Glomerular visceral epithelial cell (primary cell): ENCODE measurements at regions not wholly inside any gene's neighbourhood (a gene's known extent, or its start where the extent isn't known, plus 50 kb on each side); places are given as distances from the start of the nearest gene placed in this dataset.
"Not testable (repeated sequence)": the region's sequence is repeated elsewhere in the genome, so short reads cannot be mapped to it uniquely, and the experiment has no call there.

Experiments
- DNase-seq: peaks from one replicate; pipeline ENCODE4 v3.0.0-alpha.2; 2016; ENCODE audit errors: extremely low spot score

DNA sequence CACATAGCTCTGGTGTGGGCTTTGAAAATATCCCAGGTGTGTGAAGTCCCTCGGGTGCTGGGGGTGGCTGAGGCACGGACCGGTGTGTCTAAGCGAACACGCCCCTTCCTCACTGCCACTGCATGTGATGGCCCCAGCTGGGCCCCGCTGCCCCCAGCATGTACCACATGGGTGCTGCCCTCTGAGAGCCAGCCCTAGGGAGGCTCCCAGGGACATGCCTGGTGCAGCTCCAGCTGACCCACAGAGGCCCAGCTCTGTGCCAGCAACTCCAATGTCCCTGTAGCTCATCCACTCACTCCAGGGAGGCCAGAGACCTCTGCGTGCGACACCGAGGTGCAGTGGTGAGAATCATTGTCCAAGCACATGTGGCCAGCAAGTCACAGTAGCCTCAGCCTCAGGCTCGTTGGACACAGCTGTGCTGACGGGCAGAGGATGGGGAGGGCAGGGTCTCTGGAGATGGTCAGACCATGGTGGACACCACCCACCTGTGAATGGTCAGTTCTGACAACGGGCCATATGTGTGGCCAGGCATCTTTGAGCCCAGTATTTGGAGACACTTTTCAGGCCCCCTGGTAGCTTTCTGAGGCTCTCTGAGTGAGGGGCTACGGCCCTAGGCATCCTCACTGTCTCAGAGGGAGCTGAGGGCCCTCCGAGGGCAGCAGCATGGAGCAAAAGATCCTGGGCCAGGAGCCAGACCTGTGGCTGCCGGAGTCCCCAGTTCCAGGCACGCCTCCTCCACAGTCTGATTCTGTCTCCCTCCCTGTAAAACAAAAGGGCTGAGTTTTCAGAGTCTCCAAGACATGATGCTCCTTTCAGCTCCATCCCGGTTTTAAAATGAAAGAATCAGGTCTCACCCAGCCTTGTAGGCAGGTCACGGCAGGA, 220.7 kb downstream of the NDUFA10 start:
- DNase-seq = no peak

DNA sequence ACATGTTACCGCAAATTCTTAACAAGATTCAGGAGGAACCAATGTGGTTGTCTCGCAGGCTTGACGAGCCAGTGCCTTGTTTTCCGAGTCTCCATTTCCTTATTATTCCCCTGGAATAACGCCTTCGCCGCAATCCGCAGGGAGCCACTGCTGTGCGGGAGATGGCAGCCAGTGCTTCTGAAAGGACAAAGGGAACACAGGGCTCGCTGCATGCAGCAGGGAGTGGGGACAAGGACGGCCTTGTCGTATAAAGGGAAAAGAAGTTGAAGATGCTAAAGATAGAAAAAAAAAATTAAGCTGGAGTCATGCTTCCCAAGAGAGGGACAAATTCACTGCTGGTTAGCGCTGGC, 221.4 kb downstream of the NDUFA10 start:
- no peak for DNase-seq

DNA sequence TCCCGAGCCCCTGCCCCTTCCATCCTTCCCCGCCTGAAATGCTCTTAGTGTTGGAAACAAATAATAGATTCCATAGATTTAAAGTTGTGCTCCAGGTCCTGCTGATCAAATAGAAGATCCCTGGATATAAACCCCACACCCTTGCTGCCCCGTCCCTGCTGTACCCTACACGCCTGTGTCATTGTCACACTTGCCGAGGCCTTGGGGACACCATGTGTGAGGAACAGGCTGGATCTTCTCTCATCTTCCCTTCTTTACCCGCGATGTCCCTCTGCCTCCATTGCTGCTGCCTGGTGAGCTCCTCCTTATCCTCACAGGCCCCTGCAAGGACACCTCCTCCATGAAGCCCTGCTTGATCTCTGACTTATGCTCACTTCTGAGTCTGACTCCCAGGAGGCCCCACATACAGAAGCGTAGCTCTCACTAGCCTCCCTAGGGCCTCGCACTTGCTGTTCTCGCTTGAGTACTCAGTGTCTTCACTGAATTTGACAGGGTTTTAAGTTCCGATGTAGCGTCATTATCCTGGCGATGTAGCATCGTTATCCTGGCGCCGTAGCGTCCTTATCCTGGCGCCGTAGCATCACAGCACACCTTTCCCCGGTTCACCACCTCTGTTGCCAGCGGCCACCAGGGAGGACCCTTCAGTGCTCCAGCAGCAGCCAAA, 221.9 kb downstream of the NDUFA10 start:
- DNase-seq = no peak

DNA sequence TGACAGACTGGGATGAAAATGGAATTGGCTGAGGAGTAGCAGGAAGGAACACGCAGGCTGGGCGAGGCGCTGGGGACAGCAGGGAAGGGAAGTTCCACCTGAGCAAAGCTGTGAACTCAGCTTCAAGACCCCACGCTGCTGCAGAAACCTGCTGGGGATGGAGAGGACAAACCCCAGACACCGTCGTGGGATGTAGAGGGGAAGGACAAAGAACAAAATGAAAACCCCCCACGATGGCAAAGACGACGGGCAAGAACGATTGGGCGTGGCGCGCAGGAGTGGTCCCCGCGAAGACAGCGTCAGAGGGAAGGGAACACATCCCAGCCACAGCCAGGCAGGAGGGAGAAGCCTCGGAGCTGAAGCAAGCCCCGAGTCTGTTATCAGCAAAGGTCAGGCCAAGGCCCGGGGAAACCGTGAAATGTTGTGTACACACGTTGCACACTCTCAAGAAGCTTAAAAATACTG, 222.9 kb downstream of the NDUFA10 start:
- DNase-seq = no peak

DNA sequence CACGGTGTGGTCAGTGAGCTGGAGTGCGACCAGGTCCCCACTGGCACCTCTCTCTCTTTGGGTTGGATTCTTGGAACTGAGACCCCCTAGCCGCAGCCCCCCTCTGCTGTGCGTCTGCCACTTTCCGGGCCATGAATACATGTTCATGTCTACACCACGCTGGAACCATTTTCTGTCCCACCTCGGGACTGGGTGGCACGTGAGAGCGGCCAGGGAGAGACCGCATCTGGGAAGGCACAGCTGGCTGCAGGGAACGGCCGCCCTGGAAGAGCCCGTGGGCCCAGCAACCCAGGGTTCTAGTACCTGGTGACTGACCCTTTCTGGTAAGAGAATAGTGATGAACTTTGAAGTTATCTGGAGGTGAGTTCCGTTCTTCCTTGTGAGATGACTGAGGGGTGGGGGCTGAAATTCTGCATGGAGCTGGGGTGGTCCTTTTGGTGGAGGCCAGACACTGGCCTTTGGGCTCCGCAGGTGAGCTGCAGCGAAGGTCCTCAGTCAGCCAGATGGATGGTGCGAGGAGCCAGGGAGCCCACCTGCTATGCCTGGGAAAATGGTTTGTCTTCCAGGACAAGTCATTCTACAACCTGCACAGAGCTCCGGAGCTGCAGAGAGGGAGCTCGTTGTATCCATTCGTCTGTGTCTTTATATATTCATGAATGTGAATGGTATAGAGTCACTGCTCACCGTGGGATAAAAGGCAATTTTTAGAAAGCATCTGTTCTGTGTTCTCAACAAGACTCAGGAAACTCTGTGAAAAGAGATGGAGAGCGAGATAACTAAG, 223.5 kb downstream of the NDUFA10 start:
- DNase-seq = no peak

DNA sequence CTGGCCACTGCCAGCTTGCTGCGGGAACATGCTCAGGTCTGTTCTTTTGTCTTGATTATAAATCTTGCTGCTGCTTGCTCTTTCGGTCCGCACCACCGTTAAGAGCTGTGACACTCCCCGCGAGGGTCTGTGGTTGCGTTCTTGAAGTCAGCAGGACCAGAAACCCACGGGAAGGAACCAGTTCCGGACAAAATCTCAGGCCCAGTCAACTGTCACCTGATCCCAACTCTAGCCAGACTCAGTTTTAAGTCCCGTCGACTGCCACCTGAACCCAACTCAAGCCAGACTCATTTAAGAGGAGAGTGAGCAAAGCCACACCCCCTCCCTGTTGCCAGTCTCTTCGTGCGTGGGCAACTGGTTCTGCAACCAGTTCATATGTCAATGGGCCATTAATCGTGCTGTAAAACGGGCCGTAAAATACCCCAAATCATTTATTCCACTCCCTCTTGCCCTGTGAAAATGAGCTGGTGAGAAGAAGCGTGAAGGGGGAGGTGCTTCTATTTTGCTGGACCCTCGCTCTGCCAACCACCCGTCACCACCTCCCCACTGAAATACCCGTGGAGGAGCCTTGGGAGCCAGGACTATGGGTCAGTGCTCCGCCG, 224.3 kb downstream of the NDUFA10 start:
- DNase-seq = no peak

DNA sequence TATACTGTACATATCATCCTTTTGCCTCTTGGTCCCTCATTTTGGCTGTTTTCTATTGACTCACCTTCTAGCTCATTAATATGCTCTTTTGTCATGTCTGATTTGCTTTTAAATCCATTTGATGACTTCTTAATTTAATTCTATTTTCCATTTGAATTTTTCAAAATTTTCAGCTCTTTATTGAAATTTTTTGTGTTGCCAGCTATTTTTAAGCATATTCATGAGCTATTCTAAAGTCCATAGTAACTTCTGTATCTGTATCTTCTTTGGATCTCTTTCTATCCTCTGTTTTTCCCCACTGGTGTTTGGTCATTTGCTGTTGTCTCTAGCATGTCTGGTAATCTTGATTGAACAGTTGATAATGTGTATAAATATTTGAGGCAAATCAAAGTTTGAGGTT, 227.8 kb downstream of the NDUFA10 start:
- no peak for DNase-seq

DNA sequence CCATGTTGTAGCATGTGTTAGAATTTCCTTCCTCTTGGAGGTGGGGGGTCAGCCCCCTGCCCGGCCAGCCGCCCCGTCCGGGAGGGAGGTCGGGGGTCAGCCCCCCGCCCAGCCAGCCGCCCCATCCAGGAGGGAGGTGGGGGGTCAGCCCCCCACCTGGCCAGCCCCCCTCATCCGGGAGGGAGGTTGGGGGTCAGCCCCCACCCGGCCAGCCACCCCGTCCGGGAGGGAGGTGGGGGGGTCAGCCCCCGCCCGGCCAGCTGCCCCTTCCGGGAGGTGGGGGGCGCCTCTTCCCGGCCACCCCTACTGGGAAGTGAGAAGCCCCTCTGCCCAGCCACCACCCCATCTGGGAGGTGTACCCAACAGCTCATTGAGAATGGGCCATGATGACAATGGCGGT, 229.4 kb downstream of the NDUFA10 start:
- not testable (repeated sequence) for DNase-seq

DNA sequence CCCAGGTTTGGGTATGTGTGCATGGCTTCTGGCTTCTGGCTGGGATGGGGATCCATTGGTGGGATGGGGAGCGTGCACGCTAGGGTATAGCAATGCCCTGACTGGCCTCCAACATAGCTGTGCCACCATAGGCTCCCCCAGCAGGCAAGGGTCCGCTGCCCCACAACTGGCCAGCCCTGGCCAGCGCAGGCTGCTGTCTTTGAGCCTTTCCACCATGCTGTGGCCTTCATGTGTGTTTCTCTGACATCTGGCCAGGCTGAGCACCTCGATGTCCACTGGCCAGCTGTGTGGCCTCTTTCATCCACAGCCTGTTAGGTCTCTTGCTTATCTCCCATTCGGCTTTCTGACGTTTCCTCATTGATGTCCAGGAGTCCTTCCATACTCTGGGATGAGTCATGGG, 231.3 kb downstream of the NDUFA10 start:
- DNase-seq = no peak

DNA sequence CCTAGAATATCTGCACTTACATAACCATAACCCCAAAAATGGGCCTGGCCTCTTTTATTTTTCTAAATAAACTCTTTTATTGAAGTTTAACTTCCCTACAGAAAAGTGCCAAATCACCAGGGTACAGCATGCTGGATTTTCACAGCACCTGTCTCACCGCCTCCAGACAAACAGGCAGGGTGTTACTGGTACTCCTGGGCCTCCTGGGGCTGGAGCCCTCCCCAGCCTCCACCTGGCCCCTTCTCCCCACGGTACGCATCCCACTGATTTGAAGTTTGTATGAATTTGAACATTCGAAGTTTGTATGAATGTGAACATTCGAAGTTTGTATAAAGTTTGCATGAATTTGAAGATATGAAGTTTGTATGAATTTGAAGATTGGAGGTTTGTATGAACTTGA, 232.1 kb downstream of the NDUFA10 start:
- DNase-seq = no peak

DNA sequence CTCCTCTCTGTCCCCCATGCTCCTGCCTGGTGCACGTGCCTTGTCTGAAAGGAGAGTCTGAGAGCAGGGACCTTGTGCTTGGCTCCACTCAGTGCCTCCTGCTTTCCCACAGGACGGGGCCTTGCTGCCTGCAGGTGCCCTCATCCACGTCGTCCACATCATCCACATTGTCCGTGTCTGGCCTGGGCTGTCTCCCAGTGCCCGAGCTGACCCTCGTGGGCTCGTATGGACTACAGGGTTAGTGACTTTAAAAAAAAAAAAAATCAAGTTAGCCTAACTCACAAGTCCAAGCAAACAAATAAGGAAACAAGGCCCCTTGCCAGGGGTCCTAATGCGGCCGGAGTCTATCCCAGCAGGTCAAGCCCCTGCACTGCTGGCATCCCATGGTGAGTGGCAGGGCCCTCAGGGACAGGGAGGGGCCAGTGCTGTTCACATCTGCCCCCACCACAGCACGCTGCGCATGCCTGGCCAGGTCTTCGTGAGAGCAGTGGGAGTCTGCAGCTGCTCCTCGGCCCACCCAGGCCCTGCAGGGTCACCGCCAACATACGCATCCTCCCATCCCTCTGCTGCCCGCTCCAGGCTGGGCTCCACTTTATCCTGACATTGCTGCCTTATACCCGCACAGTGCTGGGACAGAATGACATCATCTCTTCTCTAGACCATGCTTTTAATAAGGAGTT, 232.6 kb downstream of the NDUFA10 start:
- no peak for DNase-seq

DNA sequence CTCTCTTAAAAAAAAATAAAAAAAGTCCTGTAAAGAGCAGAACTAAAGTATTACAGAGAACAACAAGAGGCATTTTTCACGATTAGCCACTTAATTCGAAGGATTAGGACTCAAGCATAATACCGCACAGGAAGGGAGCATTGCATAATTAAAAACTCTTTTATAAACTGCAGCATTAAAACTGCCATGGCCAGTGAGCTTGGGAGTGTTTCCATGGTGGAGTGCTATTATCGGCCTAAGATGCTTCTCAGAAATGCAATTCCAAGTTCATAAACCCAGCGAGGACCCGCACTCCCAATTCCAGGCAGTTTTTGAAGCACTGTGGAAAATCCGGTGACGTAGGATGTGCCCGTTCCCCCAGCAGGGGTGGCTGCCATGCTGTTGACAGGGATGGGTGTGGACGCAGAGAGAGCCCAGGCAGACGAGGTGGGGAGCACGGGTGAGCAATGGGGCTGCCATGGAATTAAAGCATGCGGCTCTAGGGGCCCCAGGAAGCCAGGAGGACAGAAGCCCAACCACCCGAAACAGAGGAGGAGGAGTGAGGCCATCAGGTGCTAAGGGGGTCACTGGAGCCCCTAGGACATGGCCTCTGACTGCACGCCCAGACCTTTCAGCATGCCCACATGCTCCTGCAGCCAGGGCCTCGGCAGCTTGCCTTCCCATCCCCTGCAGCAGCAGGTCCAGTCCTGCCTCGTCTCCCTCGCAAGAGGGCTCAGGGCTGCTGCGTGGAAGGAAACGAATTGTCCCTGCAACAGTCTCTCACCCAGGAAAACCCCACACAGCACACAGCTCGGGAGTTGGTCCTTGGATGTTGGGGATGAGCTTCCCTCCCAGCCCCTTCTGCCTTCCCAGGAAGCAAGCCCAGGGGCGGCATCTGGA, 233.4 kb downstream of the NDUFA10 start:
- DNase-seq = no peak

DNA sequence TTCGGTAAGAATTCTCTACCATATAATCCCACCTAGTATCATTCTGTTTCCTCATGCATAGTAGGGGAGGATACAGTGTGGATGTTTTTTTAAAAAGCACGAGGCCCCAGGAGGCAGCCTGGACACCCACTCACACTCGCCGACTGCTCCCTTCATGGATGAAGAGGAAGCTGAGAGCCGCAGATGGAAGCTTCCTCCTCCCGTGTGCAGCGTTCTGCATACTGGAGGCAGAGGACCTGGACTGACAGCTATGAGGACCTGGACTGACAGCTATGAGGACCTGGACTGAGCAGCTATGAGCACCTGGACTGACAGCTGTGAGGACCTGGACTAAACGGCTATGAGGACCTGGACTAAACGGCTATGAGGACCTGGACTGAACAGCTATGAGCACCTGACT, 234.4 kb downstream of the NDUFA10 start:
- DNase-seq = no peak

DNA sequence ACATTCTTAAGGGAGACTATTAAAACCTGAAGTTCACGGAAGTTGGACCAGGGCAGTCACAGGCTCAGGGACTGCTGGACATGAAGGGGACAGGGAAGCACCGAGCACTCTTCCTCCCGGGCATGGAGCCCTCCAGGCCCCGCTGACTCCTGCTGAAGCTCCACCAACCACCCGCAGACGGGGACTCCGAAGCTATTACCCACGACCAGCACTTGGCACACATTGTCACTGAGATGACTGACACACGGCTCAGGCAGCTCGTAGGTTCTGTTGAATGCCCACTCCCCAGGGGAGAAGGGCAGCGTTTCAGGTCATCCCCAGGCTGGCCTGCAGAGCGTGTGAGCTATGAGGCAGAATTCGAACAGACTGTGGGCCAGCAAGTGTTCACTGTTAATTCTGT, 234.8 kb downstream of the NDUFA10 start:
- no peak for DNase-seq

DNA sequence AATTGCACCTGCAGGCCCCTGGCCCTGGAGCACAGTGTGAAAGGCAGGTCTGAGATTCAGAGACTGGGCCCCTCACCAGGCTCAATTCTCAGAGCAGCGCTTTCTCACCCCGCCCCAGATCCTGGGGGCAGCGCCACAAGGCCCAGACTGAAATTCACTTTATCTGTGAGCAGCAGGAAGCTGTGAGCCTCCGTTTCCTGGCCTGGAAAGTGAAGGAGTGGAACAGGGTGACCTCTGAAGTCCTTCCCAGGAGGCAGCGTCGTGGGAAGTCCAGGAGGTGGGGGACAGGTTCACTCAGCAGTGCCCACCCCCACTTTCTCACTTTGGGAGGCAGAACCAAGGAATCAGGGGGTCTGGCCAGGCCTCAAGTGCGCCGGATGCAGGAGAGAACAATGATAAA, 235.4 kb downstream of the NDUFA10 start:
- no peak for DNase-seq

DNA sequence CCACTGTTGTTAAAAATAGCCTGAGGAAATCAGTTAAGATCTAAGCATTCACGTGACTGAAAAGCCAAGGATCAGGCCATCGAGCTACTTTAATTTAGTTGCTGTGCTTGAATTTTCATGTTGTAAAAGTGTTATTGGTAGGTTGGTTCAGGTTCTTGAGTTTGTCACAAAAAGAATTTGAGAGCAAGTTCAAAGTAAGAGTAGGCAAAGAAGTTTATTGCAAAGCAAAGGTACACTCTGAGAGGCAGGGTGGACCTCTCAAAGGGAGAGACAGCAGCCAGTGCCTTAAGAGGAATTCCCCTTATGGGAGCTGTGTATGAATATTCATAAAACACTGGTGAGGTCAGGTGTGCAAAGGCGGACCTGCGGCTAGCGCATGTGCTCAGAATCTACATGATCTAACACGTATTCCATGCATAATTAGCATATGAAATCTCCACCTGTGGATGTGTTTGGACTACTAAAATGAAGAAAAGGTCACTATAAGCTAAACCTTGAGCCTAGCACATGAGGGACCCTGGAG, 236.5 kb downstream of the NDUFA10 start:
- DNase-seq = no peak

DNA sequence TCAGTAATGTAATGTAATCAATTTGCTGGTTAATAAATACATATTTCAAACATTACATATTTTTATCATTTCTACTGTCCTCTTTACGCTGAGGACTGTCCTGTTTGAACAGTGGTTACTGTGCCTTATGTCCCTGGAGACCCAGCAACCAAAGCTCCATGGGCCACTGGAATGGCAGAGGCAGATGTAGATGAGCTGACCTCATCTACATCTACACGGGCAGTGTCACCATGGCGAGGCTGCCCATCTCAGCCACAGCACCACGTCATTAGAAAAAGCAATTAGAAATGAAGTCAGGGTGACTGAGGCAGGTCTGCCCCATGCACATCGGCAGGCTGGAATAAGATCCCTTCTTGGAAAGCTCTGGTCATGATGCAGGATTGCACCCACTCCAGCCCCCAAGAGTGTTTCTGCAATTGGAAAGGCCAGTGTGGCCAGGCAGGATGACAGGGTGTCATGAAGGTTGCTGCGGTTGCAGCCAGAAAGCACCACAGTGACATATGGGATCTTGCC, 237.5 kb downstream of the NDUFA10 start:
- no peak for DNase-seq

DNA sequence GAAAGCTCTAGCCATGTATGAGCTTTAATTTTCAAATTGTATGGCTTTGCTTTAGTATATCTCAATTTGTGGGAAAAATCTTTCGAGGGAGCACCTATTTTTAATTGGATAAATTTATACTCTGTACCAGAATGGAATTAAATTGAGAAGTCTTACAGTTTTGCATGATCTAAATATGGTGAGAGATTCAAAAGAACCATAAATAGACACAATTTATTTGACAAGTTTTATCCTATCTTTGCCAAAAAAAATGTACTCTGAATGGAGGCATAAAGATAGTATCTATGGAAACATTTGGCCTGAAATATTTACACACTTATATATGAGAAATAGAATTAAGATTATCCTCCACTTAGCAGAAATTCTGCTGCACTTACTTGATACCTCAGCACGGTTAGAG, 238.4 kb downstream of the NDUFA10 start:
- no peak for DNase-seq

DNA sequence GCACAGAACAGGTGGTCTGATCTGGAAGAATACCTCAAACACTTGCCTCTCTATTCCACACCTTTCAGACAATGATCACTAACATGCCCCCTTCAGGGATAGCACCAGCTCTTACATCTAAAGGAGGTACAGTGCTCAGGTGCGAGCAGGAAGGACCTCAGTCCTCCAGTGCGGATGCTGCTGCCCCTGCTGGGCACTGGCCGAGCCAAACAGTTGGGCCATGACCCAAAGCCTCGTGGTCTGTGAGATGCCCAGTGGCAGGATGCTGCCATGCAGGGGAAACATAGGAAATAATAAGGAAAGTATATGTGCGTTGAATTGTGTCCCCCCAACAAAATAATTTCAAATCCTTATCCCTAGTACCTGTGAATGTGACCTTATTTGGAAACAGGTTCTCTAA, 243.7 kb downstream of the NDUFA10 start:
- DNase-seq = no peak
